ENCODE measurements at regions not wholly inside any gene's neighbourhood (a gene's known extent, or its start where the extent isn't known, plus 50 kb on each side); places are given as distances from the start of the nearest gene placed in this dataset.

DNA sequence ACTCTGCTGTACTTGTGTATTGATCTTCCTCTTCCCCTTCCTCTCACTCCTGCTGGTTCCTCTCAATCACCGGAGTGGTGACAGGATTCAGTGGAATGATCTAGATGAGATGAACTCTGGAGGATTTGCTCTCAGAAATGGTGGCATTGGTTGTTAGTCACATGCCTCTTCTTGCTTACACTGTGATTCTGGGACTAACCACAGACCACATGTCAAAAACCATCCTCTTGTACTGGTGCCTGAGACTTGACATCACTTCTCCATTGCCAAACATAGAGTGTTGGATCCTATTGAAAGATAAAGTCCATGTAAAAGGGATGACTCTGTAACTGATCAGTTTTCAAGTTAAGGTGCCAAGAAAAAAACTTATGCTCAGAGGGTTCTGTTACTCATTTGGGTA lies 506.5 kb downstream of the DMAC1 start:
- peaks cover 20% of the 10 kb centered on the region for H3K27me3 Mint-ChIP-seq
- H3K4me3 Mint-ChIP-seq, result no peak overlapping the region
- H3K4me1 Mint-ChIP-seq, result peaks cover 3% of the 10 kb centered on the region
- ChIA-PET CTCF (no interaction called here), POLR2A (no interaction called here)
- DNase-seq, result no peak
- H3K9me3 Mint-ChIP-seq, result peaks cover 2% of the 10 kb centered on the region
- H3K36me3 Mint-ChIP-seq (ENCODE audit: low read depth), result no peaks in the 10 kb centered on the region
- H3K27ac Mint-ChIP-seq, result no peak overlapping the region

DNA sequence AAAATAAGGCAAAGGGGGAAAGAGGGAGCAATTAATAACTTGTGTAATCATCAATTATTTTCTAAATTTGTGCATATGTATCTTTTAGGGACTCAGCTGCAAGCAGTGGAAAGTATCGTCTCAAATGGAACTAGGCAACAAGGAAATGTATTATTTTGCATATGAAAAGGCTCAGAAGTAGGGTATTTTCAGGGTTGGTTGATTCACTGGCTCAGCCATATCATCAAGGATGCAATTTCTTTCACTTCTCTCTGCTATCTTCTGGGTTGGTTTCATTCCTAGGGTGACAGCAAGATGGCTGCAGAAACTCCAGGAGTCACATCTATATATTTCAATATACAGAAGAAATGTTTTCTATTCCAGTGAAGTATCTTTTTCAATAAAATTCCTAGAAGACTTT lies 509.8 kb downstream of the DMAC1 start:
- H3K36me3 Mint-ChIP-seq (ENCODE audit: low read depth), result no peaks in the 10 kb centered on the region
- H3K4me1 Mint-ChIP-seq, result no peaks in the 10 kb centered on the region
- no peak overlapping the region for H3K27ac Mint-ChIP-seq
- H3K4me3 Mint-ChIP-seq, result no peak overlapping the region
- ChIA-PET POLR2A (no interaction called here), CTCF (no interaction called here)
- DNase-seq, result no peak
- H3K9me3 Mint-ChIP-seq, result peaks cover 2% of the 10 kb centered on the region
- peaks cover 28% of the 10 kb centered on the region for H3K27me3 Mint-ChIP-seq

DNA sequence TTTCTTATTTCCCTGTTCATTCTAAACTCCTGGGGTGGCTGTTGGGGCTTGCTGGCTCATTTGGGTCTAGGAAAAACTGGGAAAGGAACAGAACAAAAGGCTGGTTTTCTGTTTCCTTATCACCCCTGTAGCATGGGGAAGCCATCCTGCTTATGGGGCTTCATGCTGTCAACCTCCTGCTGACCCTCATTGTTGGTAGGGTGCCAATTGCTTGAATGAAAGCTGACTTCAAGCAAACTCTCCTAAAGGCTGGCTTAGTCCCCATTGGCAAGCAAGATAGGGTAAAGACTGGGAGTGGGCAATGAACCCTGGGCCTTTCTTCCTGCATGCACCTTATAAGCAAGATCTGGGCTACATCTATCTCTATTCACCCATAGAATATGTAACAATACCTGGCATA lies 511.6 kb downstream of the DMAC1 start:
- H3K27ac Mint-ChIP-seq, result no peak overlapping the region
- H3K4me3 Mint-ChIP-seq, result no peak overlapping the region
- ChIA-PET POLR2A (no interaction called here), CTCF (interaction anchor here (0.6 kb wide), 1 partner anchor 571 kb away, joined by 3 read pairs; no protein-coding TSS in a partner anchor)
- H3K36me3 Mint-ChIP-seq (ENCODE audit: low read depth), result no peaks in the 10 kb centered on the region
- peaks cover 21% of the 10 kb centered on the region for H3K27me3 Mint-ChIP-seq
- H3K9me3 Mint-ChIP-seq, result peaks cover 2% of the 10 kb centered on the region
- H3K4me1 Mint-ChIP-seq, result no peaks in the 10 kb centered on the region
- DNase-seq, result no peak

DNA sequence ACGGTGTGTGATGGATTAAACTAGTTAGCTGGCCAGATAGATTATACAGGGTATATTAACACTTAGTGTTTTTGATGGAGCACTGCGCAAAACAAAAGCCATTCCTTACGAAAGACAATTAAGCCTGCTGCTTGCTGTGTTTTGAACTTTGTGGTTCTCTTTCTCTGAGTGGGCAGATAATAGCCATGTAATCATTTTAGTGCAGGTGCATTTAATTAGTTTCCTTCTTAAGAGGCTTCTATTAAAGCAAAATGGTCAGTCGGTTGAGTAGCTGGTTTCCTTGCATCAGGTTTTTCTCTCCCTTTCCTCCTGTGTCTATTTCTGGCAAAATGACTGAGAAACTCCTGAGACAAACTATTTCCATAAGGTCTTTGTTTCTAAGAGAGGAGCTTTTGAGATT lies 512.5 kb downstream of the DMAC1 start:
- no peaks in the 10 kb centered on the region for H3K4me1 Mint-ChIP-seq
- no peaks in the 10 kb centered on the region for H3K36me3 Mint-ChIP-seq (ENCODE audit: low read depth)
- no peak overlapping the region for H3K27ac Mint-ChIP-seq
- H3K9me3 Mint-ChIP-seq, result peaks cover 5% of the 10 kb centered on the region
- CTCF ChIA-PET, result no interaction called here
- peaks cover 24% of the 10 kb centered on the region for H3K27me3 Mint-ChIP-seq
- H3K4me3 Mint-ChIP-seq, result no peak overlapping the region
- DNase-seq, result no peak
- POLR2A ChIA-PET, result no interaction called here

DNA sequence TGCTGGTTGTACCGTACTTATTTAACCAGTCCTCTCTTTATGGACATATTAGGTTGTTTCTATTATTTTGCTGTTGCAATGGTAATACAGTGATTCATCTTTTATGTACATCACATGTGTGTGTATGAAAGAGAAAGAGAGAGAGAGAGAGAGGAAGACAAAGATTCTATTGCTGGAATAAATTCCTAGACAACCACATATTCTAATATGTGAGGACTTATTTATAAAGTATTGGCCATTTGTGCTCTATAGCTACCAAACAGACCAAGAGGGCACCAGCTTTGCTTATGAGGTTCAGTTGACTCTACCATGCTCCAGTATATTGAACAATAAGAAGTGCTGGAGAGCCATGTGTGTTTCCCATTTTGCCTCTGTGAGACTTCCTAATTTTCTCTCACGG lies 513.5 kb downstream of the DMAC1 start:
- Mint-ChIP-seq H3K27me3 (peaks cover 26% of the 10 kb centered on the region), H3K4me1 (no peaks in the 10 kb centered on the region)
- POLR2A ChIA-PET, result no interaction called here

DNA sequence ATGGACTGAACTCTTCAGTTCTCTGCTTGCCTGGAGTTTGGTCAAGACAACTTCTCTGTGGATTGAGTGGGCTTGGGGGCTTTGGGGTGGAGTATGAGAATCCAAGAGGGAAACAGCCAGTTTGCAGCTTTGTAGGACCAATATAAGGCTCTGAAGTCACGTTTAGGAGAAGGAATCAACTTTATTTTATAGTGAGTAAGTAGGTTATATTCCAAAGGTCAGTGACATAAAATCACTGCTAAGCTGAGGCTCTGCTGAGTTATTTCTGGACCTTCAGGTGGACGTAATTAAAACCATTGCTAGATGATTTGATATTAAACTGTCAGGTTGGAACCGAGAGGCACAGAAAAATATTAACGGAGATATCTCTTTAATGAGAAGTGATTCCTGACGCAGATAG lies 514.4 kb downstream of the DMAC1 start:
- POLR2A ChIA-PET, result no interaction called here
- DNase-seq, result no peak
- H3K27me3 Mint-ChIP-seq, result peaks cover 28% of the 10 kb centered on the region
- H3K36me3 Mint-ChIP-seq (ENCODE audit: low read depth), result no peaks in the 10 kb centered on the region
- H3K4me3 Mint-ChIP-seq, result no peak overlapping the region
- H3K27ac Mint-ChIP-seq, result no peak overlapping the region
- H3K4me1 Mint-ChIP-seq, result no peaks in the 10 kb centered on the region
- CTCF ChIA-PET, result no interaction called here
- H3K9me3 Mint-ChIP-seq, result peaks cover 7% of the 10 kb centered on the region

More for the DNA sequence above, 513.5 kb downstream of the DMAC1 start:
- H3K9me3 Mint-ChIP-seq, result peaks cover 7% of the 10 kb centered on the region
- H3K4me3 Mint-ChIP-seq, result no peak overlapping the region
- CTCF ChIA-PET, result no interaction called here
- H3K27ac Mint-ChIP-seq, result no peak overlapping the region
- H3K36me3 Mint-ChIP-seq (ENCODE audit: low read depth), result no peaks in the 10 kb centered on the region
- no peak for DNase-seq

DNA sequence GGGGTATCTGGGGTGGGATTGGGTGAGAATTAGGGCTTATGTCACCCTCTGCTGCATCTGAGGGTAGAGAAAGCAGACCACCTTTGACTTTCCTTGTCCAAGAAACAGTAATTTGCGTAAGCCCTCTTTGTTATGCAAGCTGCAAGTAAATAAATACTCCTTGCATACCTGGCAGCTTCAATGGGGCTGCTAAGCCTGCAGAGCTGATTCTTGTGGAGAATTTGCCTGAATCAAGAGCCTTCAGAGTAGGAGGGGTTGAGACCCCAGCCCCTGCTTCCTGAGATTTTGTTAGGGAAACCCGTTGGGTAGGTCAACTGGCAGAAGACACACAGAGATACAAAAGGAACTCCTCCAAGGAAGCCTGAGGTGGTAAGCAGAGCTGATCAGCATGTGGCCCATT lies 515.1 kb downstream of the DMAC1 start:
- no peak overlapping the region for H3K4me3 Mint-ChIP-seq
- CTCF ChIA-PET, result no interaction called here

DNA sequence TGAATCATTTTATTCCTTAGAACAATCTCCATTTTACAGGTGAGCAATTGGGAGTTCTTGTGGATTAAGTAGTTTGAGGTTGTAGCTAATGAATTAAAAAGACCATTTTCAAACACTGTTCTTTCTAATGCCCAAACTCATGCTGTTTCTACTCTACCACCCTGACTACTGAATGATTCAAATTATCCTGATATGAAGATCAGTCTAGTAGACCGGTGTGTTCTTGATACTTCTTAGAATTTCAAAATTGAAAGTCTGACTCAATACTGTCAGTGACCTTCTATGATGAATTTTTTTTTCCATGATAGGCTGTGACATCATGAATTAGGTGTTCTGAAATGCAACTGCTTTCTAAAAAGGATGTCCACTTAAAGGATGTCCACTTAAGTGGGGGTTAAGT lies 515.5 kb downstream of the DMAC1 start:
- H3K9me3 Mint-ChIP-seq, result peaks cover 7% of the 10 kb centered on the region
- ChIA-PET CTCF (no interaction called here), POLR2A (no interaction called here)
- DNase-seq, result no peak
- H3K36me3 Mint-ChIP-seq (ENCODE audit: low read depth), result no peaks in the 10 kb centered on the region
- peaks cover 24% of the 10 kb centered on the region for H3K27me3 Mint-ChIP-seq
- no peaks in the 10 kb centered on the region for H3K4me1 Mint-ChIP-seq
- no peak overlapping the region for H3K27ac Mint-ChIP-seq
- H3K4me3 Mint-ChIP-seq, result no peak overlapping the region

More for the DNA sequence above, 515.1 kb downstream of the DMAC1 start:
- Mint-ChIP-seq H3K36me3 (ENCODE audit: low read depth) (no peaks in the 10 kb centered on the region), H3K27ac (no peak overlapping the region), H3K4me1 (no peaks in the 10 kb centered on the region), H3K9me3 (peaks cover 7% of the 10 kb centered on the region), H3K27me3 (peaks cover 28% of the 10 kb centered on the region)
- POLR2A ChIA-PET, result no interaction called here
- no peak for DNase-seq

DNA sequence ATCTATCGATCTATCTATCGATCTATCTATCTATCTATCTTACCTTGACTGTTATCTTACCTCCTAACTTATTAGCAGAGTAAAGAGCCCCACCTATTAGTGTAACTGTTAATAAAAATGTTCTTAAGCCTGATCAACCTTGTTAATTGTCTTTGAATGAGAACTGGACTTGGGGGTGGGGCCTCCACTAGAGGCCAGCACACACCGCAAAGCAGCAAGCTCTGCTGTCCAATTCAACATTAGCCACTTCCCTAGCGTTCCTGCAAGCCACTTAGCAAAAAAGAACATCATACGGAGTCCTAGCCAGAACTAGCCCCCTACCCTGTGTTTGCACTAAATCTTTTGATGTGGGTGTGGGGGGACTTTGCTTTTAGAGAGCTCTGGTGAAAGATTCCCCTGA lies 515.8 kb downstream of the KDM4C start:
- H3K27me3 Mint-ChIP-seq, result peaks cover 27% of the 10 kb centered on the region
- no peak overlapping the region for H3K27ac Mint-ChIP-seq
- H3K4me1 Mint-ChIP-seq, result no peaks in the 10 kb centered on the region
- no peaks in the 10 kb centered on the region for H3K9me3 Mint-ChIP-seq
- POLR2A ChIA-PET, result no interaction called here
- DNase-seq, result no peak
- no peaks in the 10 kb centered on the region for H3K36me3 Mint-ChIP-seq (ENCODE audit: low read depth)
- CTCF ChIA-PET, result no interaction called here
- no peak overlapping the region for H3K4me3 Mint-ChIP-seq

DNA sequence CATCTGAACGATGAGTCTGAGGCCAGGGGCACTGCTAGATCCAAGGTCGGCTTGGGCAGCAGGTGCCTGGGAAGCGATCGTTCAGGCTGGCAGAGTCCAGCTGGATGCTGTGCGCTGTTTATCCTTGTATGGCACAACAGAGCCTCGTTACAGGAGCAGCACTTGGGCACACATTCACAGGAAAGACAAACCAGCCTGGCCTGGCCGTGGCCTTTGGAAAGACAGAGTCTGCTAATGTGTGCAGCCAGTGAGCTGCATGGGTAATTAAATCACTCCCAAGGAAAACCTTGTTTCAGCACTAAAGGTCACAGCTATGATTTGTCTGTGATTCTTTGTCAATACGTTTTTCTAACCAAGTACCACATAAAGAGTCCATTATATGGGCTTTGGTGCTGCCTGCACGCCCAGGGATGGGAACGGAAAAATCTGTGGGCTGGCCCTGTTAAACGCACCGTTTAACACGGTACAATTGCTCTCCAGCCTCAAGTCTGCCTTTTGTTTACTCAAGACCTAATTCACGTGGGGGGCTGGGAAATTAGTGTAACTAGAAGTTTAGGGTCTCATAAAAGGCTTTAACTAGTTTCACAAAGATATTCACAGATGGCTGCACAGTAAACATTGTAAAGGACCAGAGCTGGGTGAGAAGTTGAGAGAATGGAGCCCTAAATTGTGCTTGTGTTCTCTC lies 509.3 kb downstream of the KDM4C start:
- H3K4me3 Mint-ChIP-seq, result no peak overlapping the region
- POLR2A ChIA-PET, result no interaction called here
- CTCF ChIA-PET, result no interaction called here
- no peak for DNase-seq
- H3K36me3 Mint-ChIP-seq (ENCODE audit: low read depth), result no peaks in the 10 kb centered on the region
- H3K27ac Mint-ChIP-seq, result no peak overlapping the region
- H3K27me3 Mint-ChIP-seq, result peaks cover 29% of the 10 kb centered on the region
- no peaks in the 10 kb centered on the region for H3K4me1 Mint-ChIP-seq
- H3K9me3 Mint-ChIP-seq, result no peaks in the 10 kb centered on the region

DNA sequence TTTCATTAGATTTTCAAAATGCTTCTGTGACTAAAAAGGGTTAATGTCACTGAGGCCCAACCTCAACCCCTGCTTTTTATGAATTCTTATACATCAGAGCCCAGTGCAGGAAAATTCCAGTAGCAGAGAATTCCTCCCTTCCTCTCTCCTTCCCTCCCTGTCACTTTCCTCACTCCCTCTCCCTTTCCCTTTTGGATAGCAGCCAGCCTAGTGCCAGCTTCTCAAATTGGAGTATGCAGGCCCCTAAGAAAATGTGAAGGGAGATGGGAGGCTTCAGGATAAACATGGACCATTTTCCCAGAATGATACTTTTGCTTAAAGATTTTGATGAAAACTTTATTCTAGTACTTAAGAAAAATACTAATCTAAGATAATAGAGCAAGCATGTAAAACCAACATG lies 507.4 kb downstream of the KDM4C start:
- Mint-ChIP-seq H3K27me3 (peaks cover 28% of the 10 kb centered on the region), H3K4me1 (no peaks in the 10 kb centered on the region), H3K9me3 (no peaks in the 10 kb centered on the region), H3K4me3 (no peak overlapping the region), H3K27ac (no peak overlapping the region), H3K36me3 (ENCODE audit: low read depth) (no peaks in the 10 kb centered on the region)
- ChIA-PET POLR2A (no interaction called here), CTCF (no interaction called here)
- no peak for DNase-seq

DNA sequence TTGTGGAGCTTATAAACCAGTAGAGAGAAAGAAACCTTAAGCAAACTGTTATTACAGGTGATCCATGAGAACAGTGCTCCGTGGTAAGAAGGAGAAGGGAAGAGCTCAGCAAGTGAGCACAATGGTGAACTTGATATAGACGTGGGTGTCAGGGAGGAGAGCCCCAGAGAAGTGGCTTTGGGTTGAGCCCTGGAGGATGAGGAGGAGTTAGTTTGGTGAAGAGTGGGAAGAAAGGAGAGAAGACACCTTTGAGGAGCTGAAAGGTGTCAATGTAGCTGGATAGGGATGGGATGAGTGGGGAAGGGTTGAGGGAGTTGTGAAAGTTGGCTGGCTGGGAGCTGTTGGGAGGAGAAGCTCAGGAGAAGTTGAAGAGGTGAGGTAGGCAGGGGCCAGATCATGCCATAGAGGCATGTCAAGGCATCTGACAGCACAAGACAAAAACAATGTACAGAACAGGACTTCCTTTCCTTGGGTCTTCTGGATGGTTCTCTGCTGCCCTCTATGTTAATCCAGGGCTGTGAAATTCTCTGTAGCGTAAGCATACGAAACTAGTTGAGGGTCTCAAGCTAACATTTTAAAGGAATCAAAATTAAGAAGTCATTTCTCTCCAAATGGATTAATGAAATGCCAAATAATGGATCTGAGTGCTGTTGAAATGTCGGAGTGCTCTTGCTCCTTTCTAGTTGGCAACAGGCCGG lies 501.9 kb downstream of the KDM4C start:
- no peak overlapping the region for H3K4me3 Mint-ChIP-seq
- no peaks in the 10 kb centered on the region for H3K9me3 Mint-ChIP-seq
- CTCF ChIA-PET, result interaction anchor here (1.2 to 1.8 kb wide), 2 partner anchors 207 to 433 kb away, joined by 3 to 4 read pairs; no protein-coding TSS in a partner anchor
- peaks cover 24% of the 10 kb centered on the region for H3K27me3 Mint-ChIP-seq
- H3K4me1 Mint-ChIP-seq, result no peaks in the 10 kb centered on the region
- no peak overlapping the region for H3K27ac Mint-ChIP-seq
- POLR2A ChIA-PET, result no interaction called here
- no peaks in the 10 kb centered on the region for H3K36me3 Mint-ChIP-seq (ENCODE audit: low read depth)
- no peak for DNase-seq

DNA sequence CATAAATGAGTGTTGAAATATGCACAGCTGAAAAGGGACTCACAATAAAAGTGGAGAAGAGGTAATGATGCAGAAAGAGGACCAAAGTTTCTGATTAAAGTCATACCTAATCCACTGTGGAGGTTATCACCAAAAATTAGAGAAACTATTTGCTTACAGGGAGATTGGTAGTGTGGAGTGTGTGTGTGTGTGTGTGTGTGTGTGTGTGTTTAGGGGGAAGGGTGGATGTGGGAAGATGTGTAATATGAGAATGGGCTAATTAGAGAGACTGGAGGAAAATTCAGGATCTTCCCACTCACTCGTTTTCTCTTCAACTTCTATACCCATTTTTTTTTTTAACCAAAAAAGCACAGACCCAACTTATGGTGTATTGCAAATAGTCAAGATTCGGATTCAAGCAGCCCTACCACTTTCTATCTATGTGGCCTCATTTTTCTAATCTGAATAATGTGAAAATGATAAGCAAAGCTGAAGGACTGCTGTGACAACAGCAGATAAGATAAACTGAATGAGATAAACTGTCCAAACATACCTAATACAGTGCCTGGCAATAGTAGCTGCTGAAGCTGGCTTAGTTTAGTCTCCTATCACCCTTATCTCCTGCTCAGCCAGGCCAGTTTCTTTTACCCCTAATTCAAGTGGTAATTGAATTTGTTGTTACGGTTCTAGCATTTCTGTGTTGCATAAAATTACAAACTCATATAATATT lies 501.1 kb downstream of the KDM4C start:
- ChIA-PET POLR2A (interaction anchor here (0.9 kb wide), 1 partner anchor 9 kb away, joined by 3 read pairs; no protein-coding TSS in a partner anchor), CTCF (interaction anchor here (0.6 to 1.8 kb wide), 2 partner anchors 56 to 206 kb away, joined by 3 to 4 read pairs; no protein-coding TSS in a partner anchor)
- H3K9me3 Mint-ChIP-seq, result no peaks in the 10 kb centered on the region
- H3K4me3 Mint-ChIP-seq, result no peak overlapping the region
- H3K36me3 Mint-ChIP-seq (ENCODE audit: low read depth), result no peaks in the 10 kb centered on the region
- no peak for DNase-seq
- H3K27me3 Mint-ChIP-seq, result peaks cover 24% of the 10 kb centered on the region
- H3K27ac Mint-ChIP-seq, result no peak overlapping the region
- no peaks in the 10 kb centered on the region for H3K4me1 Mint-ChIP-seq
